ENCODE measurements at regions not wholly inside any gene's neighbourhood (a gene's known extent, or its start where the extent isn't known, plus 50 kb on each side); places are given as distances from the start of the nearest gene placed in this dataset.
"Not testable (repeated sequence)": the region's sequence is repeated elsewhere in the genome, so short reads cannot be mapped to it uniquely, and the experiment has no call there.

- DNase-seq: no peak
Observed at GRCh38 chr4:31022702-31023101, 302.5 kb downstream of the PCDH7 start.

- DNase-seq: no peak
Observed at GRCh38 chr4:31023109-31023508, 302.9 kb downstream of the PCDH7 start.

GRCh38 chr4:31023742-31024141 is 303.6 kb downstream of the PCDH7 start:
- no peak for DNase-seq

DNA sequence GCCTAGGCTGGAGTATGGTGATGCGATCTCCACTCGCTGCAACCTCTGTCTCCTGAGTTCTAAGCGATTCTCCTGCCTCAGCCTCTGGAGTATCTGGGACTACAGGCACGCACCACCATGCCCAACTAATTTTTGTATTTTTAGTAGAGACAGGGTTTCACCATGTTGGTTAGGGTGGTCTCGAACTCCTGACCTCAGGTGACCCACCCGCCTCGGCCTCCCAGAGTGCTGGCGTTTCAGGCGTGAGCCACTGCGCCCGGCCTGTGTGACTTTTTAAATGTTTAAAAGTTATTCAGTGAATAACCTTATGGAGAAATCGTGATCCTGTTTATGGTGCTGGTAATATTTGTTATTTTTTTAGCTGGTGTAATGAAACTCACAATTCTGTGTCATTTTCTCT is 304.6 kb downstream of the PCDH7 start:
- not testable (repeated sequence) for DNase-seq

DNA sequence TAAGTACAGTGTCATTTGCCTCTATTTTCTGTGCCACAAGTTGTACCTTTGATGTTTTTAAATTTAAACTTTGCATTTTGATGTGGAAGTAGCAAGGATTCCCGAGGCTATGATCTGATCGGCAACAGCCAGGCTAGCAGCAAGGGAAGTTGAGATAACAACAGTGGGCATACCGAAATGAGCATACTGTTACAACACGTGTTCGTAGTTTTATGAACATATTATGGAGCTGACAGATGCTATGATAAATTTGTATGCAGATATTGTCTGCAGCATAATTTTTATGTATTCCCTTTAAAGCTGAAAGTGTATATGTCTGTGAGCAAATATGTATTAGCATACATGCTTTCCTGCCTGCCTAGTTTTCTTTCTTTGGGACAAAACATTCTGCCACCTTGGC is 306.1 kb downstream of the PCDH7 start:
- no peak for DNase-seq

GRCh38 chr4:31034550-31034949 is 314.4 kb downstream of the PCDH7 start:
- DNase-seq: no peak

DNA sequence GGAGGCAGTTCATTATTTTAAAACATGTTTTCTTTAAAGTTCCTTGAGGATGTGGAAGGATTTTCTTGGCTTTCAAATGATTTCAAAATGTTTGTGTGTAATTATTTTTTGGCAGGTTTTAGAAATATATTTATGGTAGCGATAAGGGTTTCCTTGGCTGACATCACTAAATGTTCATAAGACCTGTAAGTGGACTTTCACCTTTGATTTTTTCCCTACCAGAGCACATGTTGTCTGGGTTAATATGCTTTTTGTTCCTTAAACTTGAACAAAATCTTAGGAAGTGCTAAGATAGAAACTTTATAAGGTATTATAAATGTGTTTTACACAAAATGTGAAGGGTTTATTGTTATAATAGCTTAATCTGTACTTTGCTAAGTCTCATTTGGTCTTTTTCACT is 315.6 kb downstream of the PCDH7 start:
- DNase-seq: no peak

GRCh38 chr4:31037703-31038102 is 317.5 kb downstream of the PCDH7 start:
- no peak for DNase-seq

DNA sequence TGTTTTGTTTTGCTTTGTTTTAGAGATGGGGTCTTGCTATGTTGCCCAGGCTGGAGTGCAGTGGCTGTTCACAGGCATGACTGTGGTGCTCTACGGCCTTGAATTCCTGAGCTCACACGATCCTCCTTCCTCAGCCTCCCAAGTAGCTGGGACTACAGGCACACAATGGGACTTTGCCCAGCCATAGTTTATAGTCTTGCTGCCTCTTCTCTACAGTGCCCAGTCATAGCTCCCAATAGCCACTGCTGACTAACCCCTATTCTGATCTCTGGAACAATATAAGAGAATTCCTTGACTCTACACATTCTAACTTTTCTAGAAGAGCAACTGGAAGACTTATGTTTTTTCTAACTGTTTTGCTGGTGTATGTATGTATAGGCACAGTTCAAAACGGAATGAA is 319.2 kb downstream of the PCDH7 start:
- DNase-seq: no peak

DNA sequence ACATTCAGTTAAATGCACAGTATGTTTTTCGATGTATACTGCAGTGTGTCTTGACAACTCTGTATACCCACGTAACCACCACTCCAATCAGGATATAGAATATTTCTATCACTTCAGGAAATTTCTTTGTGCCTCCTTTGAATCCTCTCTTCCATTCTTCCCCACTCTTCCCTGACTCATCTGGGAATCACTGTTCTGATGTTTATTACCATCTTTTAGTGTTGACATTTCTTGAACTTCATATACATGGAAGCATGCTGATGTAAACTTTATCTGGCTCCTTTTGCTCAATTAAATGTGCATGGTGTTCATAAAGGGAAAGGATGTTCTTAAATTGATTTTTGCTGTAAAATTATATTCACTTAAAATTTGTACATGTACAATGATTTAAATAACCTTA is 319.9 kb downstream of the PCDH7 start:
- DNase-seq: no peak

DNA sequence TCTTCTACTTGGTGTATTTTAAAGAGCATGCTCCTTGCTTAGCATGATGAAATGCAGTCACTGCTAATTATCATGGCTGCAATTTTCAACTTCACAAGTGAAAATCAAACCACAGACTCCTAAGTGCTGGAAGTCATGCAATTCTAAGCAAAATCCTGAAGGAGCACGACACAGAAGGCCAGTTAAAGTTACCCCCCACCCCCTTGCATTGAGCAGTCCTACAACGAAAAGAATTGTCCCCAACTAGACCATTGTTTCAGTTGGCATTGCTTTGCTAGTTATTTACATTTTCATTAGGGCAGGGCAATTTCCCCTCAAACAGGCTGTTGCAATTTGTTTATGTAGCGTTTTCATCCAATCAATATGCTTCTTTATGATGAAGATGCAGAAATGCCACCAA is 321.2 kb downstream of the PCDH7 start:
- DNase-seq: no peak

GRCh38 chr4:31041853-31042252 is 321.7 kb downstream of the PCDH7 start:
- no peak for DNase-seq

DNA sequence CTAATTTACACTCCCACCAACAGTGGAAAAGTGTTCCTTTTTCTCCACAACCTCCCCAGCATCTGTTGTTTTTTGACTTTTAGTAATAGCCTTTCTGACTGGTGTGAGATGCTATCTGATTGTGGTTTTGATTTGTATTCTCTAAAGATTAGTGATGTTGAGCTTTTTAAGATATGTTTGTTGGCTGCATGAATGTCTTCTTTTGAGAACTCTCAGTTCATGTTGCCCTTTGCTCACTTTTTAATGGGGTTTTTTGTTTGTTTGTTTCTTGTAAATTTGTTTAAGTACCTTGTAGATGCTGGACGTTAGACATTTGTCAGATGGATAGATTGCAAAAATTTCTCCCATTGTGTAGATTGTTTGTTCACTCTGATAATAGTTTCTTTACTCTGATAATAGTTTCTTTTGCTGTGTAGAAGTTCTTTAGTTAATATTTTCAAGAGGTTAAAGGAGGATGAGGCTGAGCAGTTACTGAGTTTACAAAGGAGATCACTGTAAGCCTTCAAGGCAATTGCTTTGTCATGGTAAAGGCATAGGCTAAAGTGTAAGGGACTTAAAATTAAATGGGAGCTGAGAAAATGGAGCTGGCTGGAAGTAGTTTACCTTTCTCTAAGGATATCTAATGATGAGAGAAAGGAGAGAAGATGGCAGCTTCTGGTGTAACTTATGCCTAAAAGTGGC is 323.4 kb downstream of the PCDH7 start:
- DNase-seq: no peak

DNA sequence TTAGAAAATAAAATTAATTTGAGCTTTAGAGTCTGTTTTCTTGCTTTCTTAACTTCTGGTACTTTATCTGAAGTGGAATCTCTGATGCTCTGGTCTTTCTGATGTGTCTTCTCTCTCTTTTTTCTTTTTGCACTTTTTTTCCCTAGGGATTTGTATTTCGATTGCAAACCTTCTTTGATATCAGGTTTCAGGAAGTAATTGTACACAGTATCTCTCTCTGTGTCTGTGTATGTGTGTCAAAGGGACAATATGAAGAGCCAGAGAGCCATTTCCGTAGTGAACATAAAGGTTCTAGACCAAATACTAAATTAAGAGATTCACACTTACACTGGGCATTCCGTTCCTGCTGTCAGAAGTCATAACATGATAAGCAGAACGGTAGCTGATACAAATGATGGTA is 325.0 kb downstream of the PCDH7 start:
- DNase-seq: no peak

GRCh38 chr4:31045724-31046318 is 325.7 kb downstream of the PCDH7 start:
- no peak for DNase-seq

- no peak for DNase-seq
Observed at GRCh38 chr4:31051151-31051550, 331.0 kb downstream of the PCDH7 start.

DNA sequence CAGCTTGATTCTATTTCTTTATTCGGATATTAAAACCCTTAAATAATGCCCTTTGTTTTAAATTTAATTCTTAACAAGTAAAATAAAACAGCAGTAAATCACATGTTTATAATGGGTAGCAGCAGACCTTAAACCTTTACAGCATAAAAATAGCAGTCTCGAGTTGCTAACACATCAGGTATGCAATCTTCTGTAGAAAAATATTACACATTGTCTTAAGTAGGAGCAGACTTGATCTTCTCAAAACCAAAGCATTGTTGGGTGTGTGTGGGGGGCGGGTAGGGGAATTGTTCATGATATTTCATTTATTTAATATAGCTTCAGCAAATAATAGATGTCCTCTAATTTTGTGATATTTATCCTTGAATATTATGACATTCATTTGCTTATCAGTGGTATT is 331.4 kb downstream of the PCDH7 start:
- no peak for DNase-seq

DNA sequence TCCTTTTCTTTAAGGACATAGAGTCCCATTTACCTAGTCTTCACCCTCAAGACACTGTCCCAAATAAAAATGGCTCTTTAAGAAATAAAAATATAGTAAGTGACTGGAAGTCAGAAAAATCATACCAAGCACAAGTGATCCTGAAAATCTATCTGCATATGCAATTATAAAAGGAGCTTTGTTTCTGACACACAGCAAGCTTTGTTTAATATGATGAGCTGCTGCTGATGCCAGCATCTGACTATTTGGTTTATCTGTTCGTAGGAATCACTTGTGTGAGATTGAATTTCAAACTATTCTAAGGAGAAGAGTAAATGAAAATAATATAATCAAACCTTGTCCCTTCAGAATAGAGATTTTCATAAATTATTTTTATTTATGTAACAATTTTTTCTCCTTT is 332.4 kb downstream of the PCDH7 start:
- DNase-seq: no peak

DNA sequence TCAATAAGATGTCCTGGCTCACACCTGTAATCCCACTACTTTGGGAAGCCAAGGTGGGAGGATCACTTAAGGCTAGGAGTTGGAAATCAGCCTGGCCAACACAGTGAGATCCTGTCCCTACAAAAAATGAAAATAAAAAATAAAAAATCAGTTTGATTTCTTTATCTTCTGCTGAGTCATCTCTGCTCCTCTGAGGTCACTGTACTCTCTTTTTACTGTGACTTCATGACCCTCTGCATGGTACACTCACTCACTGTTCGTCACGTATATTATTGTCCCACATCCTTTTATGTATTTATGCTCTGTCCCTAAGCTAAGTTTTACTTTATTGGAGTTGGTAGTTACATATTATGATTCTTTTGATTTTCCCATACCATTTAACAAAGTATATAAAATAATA is 333.3 kb downstream of the PCDH7 start:
- DNase-seq: no peak

- no peak for DNase-seq
Observed at GRCh38 chr4:31054295-31054694, 334.1 kb downstream of the PCDH7 start.

- DNase-seq: no peak
Observed at GRCh38 chr4:31058656-31059055, 338.5 kb downstream of the PCDH7 start.

DNA sequence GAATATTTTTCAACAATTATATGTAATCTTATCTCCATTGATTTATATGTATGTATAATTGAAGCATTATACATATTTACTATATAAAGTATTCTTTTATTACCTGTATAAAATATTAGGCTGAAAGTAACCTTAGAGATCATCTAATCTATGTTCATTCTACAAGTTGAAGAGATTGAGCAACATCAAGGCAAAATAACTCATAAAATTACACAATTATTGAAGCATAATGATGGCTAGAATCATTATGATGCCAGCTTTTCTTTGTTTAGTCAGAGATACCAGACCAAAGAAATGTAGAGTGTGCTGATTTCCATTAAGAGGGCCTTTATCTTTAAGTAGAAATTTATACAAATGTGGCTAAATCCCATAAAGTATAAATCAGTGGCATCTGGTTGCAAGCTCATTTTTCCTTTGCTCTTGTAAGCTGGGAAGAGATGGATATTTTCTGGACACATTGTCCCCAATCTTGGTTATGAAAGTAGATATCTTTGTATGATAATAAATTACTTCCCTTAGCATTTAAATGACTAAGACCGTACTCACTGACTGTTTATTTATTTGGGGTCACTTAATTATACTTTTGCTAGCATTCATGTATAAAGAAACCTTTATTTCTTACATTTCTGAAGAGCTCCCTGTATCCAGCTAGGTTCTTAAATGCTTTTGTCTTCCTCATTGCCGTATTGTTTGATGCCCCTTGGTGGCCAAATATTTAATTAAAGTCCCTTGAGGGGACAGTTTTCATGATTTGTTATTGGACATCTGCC is 339.8 kb downstream of the PCDH7 start:
- DNase-seq: no peak

GRCh38 chr4:31065086-31065485 is 344.9 kb downstream of the PCDH7 start:
- no peak for DNase-seq

Measured in left hindlimb (tissue), 1 donor.